Stimulated activated CD4-positive, alpha-beta T cell treated with anti-CD3 and anti-CD28 coated beads, Interleukin-2, amount 100 ng/mL, for 24 hours (primary cell): ENCODE measurements at regions not wholly inside any gene's neighbourhood (a gene's known extent, or its start where the extent isn't known, plus 50 kb on each side); places are given as distances from the start of the nearest gene placed in this dataset.

Experiments
- DNase-seq, 2 donors: peaks; one replicate each; pipeline ENCODE4 v3.0.0-alpha.2; 2020

DNA sequence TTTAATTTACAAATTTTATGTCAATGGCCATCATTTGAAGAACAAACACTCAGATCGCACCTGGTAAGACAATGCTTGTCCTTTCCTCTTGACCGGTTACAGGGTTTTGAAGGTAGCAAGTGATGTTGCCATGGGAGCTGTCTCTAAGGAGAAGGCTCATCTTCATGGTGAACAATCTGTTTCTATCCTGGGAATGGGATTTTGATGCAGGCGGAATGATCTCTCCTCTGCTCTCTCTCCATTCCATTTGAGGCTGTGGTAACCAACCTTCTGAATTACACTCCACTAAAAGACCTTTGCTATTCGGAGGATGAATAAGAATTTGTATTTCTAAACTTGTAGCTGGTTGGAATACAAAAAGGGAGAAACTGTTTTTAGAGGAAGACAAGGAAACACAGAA is 57.9 kb upstream of the SLC5A9 start:
- DNase-seq: no peak

DNA sequence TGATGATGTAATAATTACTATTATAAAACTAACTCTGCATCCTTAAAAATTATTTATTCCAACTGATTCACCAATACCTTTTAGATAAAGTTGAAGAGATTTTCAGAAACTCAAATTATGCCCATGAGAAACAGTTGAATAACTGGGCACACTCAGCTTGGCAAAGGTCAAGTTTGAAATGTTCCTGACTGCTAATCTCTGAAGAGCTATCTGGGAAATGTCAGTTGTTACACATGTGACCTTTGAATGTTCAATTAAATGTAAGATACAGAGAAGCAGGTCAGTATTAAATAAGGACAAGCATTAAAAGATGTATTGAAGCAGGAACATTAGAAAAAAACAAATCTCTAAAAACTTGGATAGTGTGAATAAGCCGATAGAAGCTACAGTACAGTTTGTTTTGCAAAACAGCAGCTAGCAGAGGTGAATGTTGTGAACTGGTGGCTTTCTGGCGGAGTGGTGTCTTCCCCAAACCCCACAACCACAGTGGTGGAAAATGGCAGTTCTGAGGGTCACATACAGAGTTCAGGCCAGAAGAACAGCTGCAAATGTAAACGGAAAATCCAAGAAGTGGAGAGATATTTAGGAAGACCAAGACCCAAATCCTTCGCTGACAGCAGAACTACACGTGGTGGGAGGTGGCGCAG is 61.9 kb upstream of the SLC5A9 start:
- DNase-seq: no peak

DNA sequence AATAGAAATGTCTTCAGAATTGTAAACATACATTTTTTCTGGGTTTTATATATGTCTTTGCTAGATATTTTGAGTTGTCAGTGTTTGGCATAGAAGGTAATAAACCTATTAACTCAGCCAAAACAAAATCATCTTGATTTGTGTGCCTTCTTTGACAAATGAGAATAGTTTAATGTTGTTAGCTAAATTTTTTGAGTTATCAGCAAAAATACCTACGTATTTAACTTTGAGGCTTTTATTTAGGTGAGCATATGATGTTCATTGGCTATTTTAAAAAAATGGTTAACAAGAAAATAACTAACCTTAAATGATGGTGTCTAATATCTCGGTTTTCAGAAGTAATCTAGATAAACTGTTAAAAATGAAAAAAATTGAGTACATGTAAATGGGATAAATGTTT is 83.2 kb upstream of the SLC5A9 start:
- no peak for DNase-seq

DNA sequence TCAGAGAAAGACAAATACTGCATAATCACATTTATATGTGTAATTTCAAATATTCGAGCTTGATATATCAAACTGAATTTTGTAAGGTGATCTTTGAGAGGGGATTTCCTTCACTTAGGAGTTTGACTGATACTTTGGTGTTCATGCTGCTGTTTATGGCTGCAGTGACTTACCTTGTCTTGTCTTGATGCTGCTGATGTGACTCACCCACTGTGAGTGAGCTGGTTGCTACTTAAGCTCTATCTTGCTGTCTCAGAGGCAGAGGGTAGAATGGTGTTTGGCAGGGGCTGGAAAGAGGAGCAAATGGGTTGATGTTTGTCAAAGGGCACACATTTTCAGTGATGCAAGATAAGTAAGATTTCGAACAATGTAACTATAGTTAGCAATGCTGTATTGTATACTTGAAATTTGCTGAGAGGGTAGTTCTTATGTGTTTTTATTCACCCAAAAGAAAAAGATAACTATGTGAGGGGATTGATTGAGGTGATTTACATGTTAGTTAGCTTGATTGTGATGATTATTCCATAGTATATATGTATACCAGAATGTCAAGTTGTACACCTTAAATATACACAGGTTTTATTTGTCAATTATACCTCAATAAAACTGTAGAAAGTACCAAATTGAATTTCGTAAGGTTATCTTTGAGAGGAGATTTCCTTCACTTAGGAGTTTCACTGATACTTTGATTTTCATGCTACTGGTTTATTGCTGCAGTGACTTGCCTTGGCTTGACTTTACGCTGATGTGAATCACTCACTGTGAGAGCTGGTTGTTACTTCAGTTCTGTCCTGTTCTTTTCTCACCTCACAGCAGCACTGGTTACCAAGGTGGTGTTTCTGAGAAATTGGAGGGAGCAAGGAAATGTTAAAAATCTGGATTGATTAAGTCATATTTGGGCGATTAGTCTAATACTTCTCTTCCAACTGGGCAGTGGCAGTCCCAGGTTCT is 94.5 kb upstream of the SLC5A9 start:
- DNase-seq: no peak

DNA sequence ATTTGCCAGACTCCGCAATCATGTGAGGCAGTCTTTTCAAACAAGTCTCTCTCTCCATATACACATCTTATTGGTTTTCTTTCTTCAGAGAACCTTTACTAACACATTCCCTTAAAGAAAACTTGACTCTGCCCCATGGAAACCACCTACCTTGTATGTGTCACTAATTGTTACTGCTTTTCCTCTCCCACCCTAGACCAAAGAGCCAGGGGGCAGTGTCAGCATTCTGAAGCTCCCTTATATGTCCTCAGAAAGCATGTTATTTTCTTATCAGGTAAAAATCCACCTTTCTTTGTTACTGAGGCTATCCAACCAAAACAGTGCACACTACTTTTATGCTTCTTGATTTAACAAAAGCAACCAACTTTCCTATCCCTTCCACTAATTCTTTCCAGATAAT is 98.9 kb upstream of the SLC5A9 start:
- no peak for DNase-seq

DNA sequence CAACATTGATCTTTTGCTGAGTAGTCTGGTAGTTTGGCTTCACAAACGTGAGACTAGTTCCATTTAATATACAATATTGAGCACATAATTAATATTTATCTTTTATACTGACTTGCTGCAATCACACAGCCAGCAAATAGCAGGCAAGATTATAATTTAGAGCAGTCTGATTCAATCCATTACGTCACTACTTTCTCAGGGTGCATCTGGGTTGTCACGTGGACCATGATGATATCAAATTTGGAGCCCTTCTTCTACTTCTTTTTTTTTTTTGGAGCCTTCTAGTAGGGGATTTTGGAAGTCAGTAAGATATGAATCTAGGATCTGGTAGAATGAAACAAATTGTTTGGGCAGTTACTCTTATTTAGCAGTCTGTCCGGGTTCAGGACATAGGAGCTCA is 100.6 kb upstream of the SLC5A9 start:
- DNase-seq: no peak

DNA sequence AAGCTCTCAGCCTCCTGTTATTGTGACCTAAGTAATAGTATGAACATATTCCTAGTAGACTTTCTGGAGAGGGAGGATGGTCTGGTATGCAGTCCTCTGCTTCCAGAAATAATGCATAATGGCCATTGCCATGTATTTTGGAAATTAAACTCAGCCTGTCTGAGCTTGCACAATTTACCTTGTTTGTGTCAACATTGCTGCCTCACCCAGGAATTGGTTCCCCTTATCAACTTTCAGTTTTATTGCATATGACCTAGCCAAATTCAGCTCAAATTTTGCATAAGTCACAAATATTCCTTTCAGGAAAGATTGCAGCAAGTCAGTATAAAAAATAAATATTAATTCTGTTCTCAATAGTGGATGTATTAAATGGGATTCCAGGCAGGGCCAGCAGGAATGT is 101.9 kb upstream of the SLC5A9 start:
- DNase-seq: no peak

DNA sequence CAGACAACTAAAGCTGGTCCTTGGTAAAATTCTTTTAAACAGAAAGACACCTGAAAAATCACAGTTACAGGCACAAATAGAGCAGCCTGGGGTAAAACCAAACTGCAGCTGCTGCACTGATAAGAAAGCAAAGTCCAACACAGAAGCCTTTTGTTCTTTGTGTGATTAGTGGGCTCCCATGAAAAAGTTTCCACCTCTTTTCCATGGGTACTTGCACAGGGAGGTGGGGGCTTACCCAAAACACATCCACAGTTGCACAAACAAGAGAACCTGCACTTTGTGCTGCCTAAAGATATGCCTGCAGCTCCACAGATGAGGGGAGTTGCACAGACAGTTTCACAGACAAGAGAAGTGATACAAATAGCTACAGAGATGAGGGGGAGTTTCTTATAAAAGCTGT is 106.7 kb upstream of the SLC5A9 start:
- no peak for DNase-seq

DNA sequence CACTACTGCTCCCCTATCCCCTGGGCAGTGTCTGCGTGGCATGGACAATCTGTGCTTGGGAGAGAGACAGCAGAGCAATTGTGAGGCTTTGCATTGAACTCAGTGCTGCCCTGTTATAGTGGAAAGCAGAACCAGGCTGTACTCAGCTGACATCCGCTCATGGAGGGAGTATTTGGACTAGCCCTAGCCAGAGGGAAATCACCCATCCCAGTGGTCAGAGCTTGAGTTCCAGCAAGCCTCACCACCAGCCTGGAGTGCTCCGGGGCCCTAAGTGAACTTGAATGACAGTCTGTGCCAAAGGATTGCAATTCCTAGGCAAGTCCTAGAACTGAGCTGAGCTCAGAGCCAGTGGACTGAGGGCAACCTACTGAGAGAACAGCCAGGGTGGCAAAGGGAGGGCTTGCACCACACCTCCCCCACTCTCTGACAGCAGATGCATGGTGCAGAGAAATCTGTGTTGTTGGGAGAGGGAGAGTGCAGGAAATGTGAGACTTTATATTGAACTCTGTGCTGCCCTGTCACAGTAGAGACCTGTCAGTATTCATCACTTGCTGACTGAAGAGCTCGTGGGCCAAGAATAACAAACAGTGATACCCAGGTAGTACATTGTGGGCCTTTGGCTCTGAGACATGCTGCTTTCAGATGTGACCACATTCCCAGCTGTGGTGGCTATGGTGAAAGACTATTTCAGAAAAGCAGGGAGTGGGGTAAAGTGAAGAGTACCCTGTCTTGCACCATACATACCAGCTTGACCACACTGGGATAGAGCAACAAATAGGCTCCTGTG is 107.7 kb upstream of the SLC5A9 start:
- no peak for DNase-seq

DNA sequence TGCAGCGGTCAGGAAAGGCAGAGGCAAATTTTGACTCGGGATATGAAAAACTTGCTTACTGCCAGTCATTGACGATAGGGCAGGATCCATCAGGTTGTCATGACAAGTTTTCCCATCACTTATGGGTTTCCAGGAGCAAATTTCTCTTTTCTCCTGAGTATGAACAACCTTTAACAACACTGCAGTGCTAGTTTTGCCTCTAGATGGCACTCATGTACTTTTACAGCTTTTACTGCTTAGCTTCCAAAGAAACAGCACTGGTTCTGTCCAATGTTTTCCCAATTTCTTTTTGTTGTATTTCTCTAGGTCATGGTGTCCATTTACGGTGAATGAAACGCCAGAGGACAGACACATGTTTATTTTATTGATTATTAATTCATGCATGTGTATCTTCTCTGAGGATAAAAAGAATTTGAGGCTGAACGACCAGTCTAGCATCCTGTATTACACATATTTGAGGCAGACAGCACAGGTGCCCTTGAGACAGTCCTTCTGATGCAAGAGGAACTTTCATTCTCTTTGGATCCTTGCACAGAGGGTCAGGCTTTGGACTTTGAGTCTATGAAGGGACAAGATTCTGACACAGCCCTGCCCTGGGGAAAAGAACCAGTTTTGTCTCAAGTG is 112.3 kb upstream of the TRABD2B start:
- no peak for DNase-seq

DNA sequence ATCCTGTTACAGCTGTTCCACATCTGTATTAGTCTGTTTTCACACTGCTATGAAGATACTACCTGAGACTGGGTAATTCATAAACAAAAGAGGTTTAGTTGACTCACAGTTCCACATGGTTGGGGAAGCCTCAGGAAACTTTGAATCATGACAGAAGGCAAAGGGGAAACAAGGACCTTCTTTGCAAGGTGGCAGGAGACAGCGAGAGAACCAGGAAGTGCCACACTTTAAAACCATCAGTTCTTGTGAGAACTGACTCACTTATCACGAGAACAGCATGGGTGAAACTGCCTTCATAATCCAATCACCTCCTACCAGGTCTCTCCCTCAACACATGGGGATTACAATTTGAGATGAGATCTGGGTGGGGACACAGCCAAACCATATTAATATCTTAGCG is 110.3 kb upstream of the TRABD2B start:
- no peak for DNase-seq

DNA sequence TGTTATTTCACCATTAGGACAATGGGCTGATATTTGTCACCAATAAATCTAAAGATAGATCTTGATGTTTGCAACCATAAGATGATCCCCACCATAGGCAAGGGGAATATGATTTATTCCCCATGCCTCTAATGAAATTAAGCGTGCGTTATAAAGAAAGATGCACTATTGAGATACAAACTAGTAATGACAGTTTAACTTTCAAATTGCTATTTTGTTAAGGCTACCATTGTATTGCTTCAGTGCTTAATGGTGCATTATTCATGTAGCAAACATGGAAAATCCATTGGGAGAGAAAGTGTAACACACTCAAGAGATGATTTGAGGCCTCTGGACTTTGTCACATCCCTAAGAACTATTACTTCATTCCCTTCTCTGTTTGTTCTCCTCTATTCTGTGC is 108.9 kb upstream of the TRABD2B start:
- no peak for DNase-seq

DNA sequence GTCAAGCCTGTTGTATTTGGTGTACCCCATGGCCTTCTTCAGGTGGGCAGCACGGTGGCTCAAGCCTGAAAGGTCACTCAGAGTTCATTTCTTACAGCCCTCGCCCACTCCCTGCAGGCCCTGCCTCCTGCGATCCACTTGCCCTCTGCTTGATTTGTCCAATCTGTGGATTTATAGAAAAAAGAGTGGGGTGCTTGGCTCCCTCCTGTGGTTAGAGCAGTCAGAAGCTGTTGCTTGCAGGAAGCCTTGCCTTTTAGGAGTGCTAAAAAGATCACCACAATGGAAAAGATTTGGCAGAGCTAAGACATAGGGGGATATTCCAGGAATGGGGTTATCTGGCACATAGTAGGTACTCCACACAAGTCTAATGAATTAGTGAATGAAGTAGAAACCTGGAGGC is 108.0 kb upstream of the TRABD2B start:
- DNase-seq: no peak

DNA sequence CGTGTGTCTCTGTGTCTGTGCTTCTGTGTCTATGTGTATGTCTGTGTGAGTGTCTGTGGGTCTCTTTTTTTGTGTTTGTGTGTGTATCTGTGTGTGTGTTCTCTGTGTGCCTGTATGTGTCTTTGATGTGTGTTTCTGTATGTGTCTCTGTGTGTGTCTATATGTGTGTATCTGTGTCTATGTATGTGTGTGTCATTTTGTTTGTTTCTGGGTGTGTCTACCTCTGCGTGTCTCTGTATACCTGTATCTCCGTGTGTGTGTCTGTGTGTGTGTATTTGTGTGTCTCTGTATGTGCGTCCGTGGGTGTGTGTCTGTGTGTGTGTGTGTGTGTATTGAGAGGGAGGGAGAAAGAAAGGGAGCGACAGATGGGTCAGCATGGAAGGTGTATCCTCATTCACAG is 106.3 kb upstream of the TRABD2B start:
- DNase-seq: no peak

DNA sequence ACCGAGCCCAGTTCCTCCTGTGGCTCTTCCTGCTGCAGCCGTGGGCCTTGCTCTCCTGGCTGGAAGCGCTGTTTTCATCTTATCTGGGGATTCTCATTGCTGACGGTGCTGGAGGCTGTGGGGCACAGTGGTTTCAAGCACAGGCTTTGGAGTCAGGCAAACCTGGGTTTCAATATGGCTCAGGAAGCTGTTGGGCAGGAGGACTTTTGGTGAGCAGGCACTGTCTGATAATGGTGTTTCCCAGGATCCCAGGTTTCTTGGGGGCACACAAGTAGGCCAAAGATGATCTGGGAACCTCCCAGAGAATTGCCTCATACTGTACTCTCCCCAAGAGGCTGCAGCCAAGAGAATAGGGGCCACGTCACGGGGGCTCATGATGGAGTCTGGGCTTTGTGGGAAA is 105.6 kb upstream of the TRABD2B start:
- no peak for DNase-seq

DNA sequence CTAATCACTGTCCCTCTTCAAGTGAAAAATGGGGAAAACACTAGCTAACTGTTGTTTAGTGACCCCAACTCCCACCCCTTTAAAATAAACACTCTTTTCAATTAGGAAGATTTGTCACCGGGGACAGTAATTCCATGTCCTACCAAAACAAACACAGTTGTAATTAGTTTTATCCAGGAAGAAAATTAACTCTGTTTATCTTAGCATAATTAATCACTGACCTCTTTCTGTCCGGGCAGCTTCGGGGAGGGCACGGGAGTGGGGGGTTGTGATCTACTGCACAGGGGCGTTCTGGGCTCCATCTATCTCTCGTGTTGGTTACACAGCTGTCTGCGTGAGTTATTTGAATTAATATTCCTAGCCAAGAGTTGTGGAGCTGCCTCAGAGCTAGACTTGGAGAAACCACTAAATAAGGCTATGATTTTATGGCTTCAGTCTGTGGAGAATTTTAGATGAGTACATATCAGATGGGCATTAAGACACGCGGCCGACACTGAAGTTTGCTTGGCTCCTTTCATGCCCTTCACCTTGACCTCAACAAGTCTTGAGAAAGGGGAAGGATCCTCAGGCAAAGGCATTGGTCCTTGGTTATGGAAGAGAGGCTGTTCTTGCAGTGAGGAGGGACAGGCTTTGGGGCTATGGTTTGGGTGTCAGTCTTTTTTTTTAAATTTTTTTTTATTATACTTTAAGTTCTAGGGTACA is 102.0 kb upstream of the TRABD2B start:
- DNase-seq: no peak

DNA sequence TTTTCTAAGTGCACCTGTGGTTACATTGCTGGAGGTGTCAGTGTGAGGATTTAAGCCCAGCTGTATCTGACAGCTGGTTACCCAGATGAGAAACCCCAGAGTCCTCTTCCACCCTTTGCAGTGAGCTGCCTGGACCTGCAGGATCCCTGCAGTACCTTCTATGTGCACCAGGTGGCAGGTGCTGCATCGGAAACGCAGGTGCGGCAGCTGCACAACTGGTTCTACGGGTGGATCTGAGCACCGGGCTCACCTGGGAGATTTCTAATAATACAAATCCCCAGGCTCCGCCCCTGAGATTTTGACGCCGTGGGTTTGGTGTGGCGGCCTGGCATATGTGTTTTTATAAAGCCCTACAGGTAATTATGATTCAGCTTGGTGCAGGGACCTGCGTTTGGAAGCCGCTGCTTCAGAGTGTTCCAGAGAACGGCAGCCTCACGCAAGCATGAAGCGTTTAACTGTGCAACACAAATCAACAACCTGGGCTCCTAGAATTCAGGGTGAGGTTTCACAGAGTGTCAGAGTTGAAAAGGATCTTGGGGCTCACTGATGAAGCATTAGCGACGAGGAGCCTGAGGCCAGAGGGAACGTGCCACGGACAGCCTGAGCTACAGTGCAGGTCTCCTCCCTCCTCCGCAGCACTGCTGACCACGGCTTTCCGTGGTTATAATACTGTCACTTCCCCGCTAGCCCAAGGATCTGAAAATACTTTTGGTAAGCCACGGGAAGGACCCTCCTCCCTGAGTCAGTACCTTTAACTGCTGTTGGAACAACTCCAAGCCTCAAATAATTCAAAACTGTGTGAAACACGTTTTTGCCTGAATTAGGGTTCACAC is 96.7 kb upstream of the TRABD2B start:
- peak; percentile 74 to 79 for DNase-seq

DNA sequence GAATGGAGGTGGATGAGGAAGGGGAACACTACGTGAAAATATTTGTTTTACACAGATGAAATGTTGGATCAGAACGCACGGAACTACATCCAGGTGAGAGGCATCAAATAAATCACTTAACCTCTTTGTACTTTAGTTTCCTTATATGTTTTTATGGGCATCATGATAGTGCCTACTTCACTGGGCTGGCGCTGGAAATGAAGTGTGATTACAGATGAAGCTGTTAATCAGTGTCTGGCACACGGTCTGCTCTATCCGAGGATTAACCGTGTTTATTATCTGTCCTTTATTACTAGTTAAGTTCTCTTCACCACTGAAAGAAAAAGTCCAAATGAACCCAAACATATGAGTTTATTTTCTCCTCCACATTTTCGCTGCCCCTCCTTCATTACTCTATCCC is 96.0 kb upstream of the TRABD2B start:
- no peak for DNase-seq

DNA sequence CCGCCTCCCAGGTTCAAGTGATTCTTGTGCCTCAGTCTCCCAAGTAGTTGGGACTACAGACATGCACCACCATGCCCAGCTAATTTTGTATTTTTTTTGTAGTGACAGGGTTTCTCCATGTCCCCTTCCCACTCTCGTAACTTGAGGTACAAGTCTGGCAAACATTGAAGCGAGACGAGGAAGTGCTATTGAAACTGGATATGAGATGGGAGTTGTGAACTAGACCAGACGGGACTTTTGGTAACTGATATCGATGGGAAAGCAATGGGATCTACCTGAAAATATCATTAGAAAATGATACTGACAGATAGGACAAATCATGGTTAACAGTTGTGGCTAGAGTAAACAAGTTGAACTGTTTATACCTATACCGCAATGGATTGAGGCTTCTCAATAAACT is 95.2 kb upstream of the TRABD2B start:
- no peak for DNase-seq

DNA sequence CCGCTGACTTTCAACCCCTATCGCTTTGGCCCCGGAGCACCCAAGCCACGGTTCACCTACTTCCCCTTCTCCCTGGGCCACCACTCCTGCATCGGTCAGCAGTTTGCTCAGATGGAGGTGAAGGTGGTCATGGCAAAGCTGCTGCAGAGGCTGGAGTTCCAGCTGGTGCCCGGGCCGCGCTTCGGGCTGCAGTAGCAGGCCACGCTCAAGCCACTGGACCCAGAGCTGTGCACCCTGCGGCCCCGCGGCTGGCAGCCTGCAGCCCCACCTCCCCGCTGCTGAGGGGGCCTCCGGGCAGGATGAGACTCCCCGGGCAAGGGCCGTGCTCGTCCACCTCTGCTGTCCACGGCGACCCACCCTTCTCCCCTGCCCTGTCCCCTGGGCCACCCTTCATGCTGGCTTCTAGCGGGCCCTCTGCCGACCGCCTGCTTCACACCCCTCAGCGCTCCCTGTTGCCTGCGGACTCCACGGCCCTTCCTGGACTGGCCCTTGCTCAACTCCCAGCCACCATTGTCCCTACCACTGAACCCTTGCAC is 92.2 kb upstream of the TRABD2B start:
- no peak for DNase-seq

DNA sequence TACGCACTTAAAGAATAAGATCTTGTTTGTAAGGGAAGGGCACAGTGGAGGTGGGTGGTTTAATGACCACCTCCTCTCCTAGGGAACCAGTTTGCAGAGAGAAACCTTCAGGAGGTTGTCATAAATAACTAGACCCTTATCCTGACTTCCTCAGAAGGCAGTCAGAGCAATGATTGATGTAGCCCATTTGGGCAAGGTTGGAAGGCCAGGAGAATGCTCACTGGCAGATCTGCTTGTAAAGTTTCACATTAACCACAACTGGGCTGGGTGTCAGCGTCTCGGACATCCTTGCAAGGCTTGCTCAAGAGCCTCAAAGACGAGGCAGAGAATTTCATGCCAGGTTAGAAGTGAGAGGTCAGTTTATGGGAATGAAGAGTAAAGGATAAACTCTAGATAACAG is 87.6 kb upstream of the TRABD2B start:
- DNase-seq: no peak
